GM23338 (cell line): ENCODE measurements at regions not wholly inside any gene's neighbourhood (a gene's known extent, or its start where the extent isn't known, plus 50 kb on each side); places are given as distances from the start of the nearest gene placed in this dataset.

Experiments
- ATAC-seq: fragments of 200-7000 bp; cut with Tn5 transposase; 3 replicates; pipeline ENCODE4 v1.9.1; 2020
- DNase-seq: peaks from one replicate; pipeline ENCODE4 v3.0.0-alpha.2; 2015; ENCODE audit warnings: low spot score
- H2AFZ ChIP-seq: fragments of 200-600 bp; sonication (generic); 2 replicates; pipeline ENCODE4 v1.8.0; 2016; ENCODE audit warnings: antibody characterized with exemption, mild to moderate bottlenecking, moderate library complexity
- H3F3A ChIP-seq: fragments of 200-600 bp; sonication (generic); replicated peaks from 2 replicates; pipeline ENCODE4 v1.8.0; 2017; ENCODE audit warnings: antibody characterized with exemption, mixed run types, low read depth
- H3K27ac ChIP-seq: fragments of 200-600 bp; sonication (generic); 2 replicates; pipeline ENCODE4 v1.6.1; 2016; ENCODE audit warnings: low read depth
- H3K27me3 ChIP-seq: fragments of 200-600 bp; sonication (generic); 2 replicates; pipeline ENCODE4 v1.8.0; 2016; ENCODE audit warnings: mild to moderate bottlenecking, mixed run types, moderate library complexity; ENCODE audit not compliant: insufficient read depth
- H3K36me3 ChIP-seq: fragments of 200-600 bp; sonication (generic); 2 replicates; pipeline ENCODE4 v1.8.0; 2016; ENCODE audit warnings: mild to moderate bottlenecking; ENCODE audit not compliant: insufficient read depth
- H3K4me1 ChIP-seq: fragments of 200-600 bp; sonication (generic); 2 replicates; pipeline ENCODE4 v1.8.0; 2016; ENCODE audit warnings: mild to moderate bottlenecking, moderate library complexity; ENCODE audit not compliant: insufficient read depth
- H3K4me2 ChIP-seq: fragments of 200-600 bp; sonication (generic); 2 replicates; pipeline ENCODE4 v1.7.1; 2017; ENCODE audit warnings: mixed run types
- H3K4me3 ChIP-seq: fragments of 200-600 bp; sonication (generic); 2 replicates; pipeline ENCODE4 v1.6.1; 2016; ENCODE audit warnings: mixed run types
- H3K79me2 ChIP-seq: fragments of 200-600 bp; sonication (generic); replicated peaks from 2 replicates; pipeline ENCODE4 v1.8.0; 2017; ENCODE audit warnings: mild to moderate bottlenecking; ENCODE audit not compliant: insufficient read depth
- H3K9me2 ChIP-seq: fragments of 200-600 bp; sonication (generic); 2 replicates; pipeline ENCODE4 v1.8.0; 2017; ENCODE audit not compliant: insufficient read depth
- H4K20me1 ChIP-seq: fragments of 200-600 bp; sonication (generic); replicated peaks from 2 replicates; pipeline ENCODE4 v1.8.0; 2017; ENCODE audit warnings: mild to moderate bottlenecking; ENCODE audit not compliant: insufficient read depth
- H3K27ac Mint-ChIP-seq: 2 replicates; pipeline ENCODE4 v1.8.0; 2020; ENCODE audit warnings: inconsistent platforms, mild to moderate bottlenecking, moderate library complexity, mixed read lengths
- H3K27me3 Mint-ChIP-seq: 3 replicates; pipeline ENCODE4 v1.8.0; 2022; ENCODE audit warnings: low read depth, mild to moderate bottlenecking, moderate library complexity, mixed read lengths, inconsistent platforms; ENCODE audit not compliant: insufficient read depth, poor library complexity
- H3K36me3 Mint-ChIP-seq: 3 replicates; pipeline ENCODE4 v1.8.0; 2021; ENCODE audit warnings: low read depth, mild to moderate bottlenecking, inconsistent platforms, moderate library complexity, mixed read lengths
- H3K4me1 Mint-ChIP-seq: 3 replicates; pipeline ENCODE4 v1.8.0; 2020; ENCODE audit warnings: mild to moderate bottlenecking, inconsistent platforms, mixed read lengths
- H3K4me3 Mint-ChIP-seq: 3 replicates; pipeline ENCODE4 v1.8.0; 2021; ENCODE audit warnings: moderate library complexity, mild to moderate bottlenecking, inconsistent platforms, mixed read lengths
- H3K9me3 Mint-ChIP-seq: 3 replicates; pipeline ENCODE4 v1.8.0; 2020; ENCODE audit warnings: moderate library complexity, mild to moderate bottlenecking, inconsistent platforms, mixed read lengths
- CREB1 ChIP-seq: fragments of 250-450 bp; sonication (Bioruptor Pico); IDR thresholded peaks from 2 replicates; pipeline ENCODE4 v1.5.0; 2020; ENCODE audit warnings: low read depth, mild to moderate bottlenecking, moderate library complexity
- ZNF114 ChIP-seq: fragments of 250-450 bp; sonication (Bioruptor Pico); IDR thresholded peaks from 2 replicates; pipeline ENCODE4 v1.5.0; 2020; ENCODE audit warnings: mild to moderate bottlenecking, moderate library complexity
- TF ChIP-seq, protein P1 (sequence below): fragments of 250-450 bp; sonication (Bioruptor Pico); IDR thresholded peaks from 2 replicates; pipeline ENCODE4 v1.5.0; 2020; ENCODE audit warnings: mild to moderate bottlenecking, moderate library complexity
- TF ChIP-seq, protein P2 (sequence below), 2 experiments: fragments of 200-600 bp in 1 of 2; sonication (generic) in 1 of 2; conservative IDR thresholded peaks; 2 replicates each; pipeline versions ENCODE4 v1.5.1 to v1.6.1; 2016 to 2017; ENCODE audit warnings: antibody characterized with exemption in 2 of 2, low read depth in 2 of 2, mild to moderate bottlenecking in 2 of 2, moderate library complexity in 1 of 2

DNA sequence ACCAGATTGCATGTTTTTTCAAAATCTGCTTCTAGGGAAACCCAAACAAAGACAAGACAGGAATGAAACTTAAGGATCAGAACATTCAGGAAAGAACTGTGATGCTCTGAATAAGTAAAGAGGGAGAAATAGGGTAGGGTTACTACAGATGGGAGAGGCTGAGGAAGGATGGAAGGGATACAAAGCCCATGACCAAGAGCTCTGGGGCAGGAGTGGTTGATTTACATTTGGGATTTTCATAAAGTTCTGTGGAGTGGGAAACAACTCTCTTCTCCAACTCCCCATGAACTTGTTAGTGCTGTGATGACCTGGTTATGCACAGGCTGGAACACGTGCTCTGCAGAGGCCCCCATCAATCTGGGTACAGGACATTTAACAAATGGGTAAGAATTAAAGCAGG, 216.0 kb upstream of the KLF14 start (continued):
- TF ChIP-seq, protein P1, sequence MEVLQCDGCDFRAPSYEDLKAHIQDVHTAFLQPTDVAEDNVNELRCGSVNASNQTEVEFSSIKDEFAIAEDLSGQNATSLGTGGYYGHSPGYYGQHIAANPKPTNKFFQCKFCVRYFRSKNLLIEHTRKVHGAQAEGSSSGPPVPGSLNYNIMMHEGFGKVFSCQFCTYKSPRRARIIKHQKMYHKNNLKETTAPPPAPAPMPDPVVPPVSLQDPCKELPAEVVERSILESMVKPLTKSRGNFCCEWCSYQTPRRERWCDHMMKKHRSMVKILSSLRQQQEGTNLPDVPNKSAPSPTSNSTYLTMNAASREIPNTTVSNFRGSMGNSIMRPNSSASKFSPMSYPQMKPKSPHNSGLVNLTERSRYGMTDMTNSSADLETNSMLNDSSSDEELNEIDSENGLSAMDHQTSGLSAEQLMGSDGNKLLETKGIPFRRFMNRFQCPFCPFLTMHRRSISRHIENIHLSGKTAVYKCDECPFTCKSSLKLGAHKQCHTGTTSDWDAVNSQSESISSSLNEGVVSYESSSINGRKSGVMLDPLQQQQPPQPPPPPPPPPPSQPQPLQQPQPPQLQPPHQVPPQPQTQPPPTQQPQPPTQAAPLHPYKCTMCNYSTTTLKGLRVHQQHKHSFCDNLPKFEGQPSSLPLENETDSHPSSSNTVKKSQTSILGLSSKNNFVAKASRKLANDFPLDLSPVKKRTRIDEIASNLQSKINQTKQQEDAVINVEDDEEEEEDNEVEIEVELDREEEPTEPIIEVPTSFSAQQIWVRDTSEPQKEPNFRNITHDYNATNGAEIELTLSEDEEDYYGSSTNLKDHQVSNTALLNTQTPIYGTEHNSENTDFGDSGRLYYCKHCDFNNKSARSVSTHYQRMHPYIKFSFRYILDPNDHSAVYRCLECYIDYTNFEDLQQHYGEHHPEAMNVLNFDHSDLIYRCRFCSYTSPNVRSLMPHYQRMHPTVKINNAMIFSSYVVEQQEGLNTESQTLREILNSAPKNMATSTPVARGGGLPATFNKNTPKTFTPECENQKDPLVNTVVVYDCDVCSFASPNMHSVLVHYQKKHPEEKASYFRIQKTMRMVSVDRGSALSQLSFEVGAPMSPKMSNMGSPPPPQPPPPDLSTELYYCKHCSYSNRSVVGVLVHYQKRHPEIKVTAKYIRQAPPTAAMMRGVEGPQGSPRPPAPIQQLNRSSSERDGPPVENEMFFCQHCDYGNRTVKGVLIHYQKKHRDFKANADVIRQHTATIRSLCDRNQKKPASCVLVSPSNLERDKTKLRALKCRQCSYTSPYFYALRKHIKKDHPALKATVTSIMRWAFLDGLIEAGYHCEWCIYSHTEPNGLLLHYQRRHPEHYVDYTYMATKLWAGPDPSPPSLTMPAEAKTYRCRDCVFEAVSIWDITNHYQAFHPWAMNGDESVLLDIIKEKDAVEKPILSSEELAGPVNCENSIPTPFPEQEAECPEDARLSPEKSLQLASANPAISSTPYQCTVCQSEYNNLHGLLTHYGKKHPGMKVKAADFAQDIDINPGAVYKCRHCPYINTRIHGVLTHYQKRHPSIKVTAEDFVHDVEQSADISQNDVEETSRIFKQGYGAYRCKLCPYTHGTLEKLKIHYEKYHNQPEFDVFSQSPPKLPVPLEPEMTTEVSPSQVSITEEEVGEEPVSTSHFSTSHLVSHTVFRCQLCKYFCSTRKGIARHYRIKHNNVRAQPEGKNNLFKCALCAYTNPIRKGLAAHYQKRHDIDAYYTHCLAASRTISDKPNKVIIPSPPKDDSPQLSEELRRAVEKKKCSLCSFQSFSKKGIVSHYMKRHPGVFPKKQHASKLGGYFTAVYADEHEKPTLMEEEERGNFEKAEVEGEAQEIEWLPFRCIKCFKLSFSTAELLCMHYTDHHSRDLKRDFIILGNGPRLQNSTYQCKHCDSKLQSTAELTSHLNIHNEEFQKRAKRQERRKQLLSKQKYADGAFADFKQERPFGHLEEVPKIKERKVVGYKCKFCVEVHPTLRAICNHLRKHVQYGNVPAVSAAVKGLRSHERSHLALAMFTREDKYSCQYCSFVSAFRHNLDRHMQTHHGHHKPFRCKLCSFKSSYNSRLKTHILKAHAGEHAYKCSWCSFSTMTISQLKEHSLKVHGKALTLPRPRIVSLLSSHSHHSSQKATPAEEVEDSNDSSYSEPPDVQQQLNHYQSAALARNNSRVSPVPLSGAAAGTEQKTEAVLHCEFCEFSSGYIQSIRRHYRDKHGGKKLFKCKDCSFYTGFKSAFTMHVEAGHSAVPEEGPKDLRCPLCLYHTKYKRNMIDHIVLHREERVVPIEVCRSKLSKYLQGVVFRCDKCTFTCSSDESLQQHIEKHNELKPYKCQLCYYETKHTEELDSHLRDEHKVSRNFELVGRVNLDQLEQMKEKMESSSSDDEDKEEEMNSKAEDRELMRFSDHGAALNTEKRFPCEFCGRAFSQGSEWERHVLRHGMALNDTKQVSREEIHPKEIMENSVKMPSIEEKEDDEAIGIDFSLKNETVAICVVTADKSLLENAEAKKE = no peak
- no peak for TF ChIP-seq CREB1

DNA sequence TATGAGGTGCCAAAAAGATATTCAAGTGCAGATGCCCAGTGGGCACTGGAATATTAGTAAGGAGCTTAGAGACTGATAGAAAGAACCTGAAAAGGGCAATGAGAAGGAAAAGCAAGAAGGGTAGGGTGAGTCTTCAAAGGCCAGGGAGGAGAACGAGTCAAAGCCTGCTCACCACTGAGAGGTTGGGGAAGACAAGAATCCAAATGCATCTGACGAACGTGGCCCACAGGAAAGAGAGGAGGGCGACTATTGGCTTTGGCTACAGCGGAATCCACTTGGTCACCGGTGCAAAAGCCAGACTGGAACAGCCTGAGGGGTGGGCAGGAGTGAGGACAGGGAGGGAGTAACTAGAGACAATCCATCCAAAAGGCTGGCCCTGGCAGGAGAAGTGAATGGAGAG, 216.7 kb upstream of the KLF14 start:
- Mint-ChIP-seq H3K27ac (no peak overlapping the region), H3K4me1 (peaks cover 35% of the 10 kb centered on the region), H3K27me3 (peaks cover 2% of the 10 kb centered on the region), H3K36me3 (peaks cover under 1% of the 10 kb centered on the region; the same call in 1 of the 3 replicates), H3K4me3 (no peak overlapping the region), H3K9me3 (no peaks in the 10 kb centered on the region)
- H3K4me3 ChIP-seq = no peak overlapping the region
- no peaks in the 10 kb centered on the region for H4K20me1 ChIP-seq
- no peaks in the 10 kb centered on the region for H3F3A ChIP-seq
- no peak overlapping the region for H2AFZ ChIP-seq
- no peak overlapping the region for H3K27ac ChIP-seq
- no peaks in the 10 kb centered on the region; the same call in none of the 2 replicates for H3K79me2 ChIP-seq
- DNase-seq (no peak), ATAC-seq (no peak)
- H3K27me3 ChIP-seq = no peaks in the 10 kb centered on the region
- peaks cover 26% of the 10 kb centered on the region for H3K4me1 ChIP-seq
- H3K36me3 ChIP-seq = no peaks in the 10 kb centered on the region
- TF ChIP-seq, protein P2, sequence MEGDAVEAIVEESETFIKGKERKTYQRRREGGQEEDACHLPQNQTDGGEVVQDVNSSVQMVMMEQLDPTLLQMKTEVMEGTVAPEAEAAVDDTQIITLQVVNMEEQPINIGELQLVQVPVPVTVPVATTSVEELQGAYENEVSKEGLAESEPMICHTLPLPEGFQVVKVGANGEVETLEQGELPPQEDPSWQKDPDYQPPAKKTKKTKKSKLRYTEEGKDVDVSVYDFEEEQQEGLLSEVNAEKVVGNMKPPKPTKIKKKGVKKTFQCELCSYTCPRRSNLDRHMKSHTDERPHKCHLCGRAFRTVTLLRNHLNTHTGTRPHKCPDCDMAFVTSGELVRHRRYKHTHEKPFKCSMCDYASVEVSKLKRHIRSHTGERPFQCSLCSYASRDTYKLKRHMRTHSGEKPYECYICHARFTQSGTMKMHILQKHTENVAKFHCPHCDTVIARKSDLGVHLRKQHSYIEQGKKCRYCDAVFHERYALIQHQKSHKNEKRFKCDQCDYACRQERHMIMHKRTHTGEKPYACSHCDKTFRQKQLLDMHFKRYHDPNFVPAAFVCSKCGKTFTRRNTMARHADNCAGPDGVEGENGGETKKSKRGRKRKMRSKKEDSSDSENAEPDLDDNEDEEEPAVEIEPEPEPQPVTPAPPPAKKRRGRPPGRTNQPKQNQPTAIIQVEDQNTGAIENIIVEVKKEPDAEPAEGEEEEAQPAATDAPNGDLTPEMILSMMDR (conservative IDR thresholded peaks at IDR 0.05; ENCODE audit: low read depth in 2 of 2) = no peak
- TF ChIP-seq CREB1 (no peak), ZNF114 (CRISPR knock-in tag) (no peak)
- H3K4me2 ChIP-seq = no peak overlapping the region
- H3K9me2 ChIP-seq = no peaks in the 10 kb centered on the region
